WTC11 (cell line): ENCODE measurements at regions not wholly inside any gene's neighbourhood (a gene's known extent, or its start where the extent isn't known, plus 50 kb on each side); places are given as distances from the start of the nearest gene placed in this dataset.

Source experiments
- EMX1 ChIP-seq: fragments of 250-450 bp; sonication (Bioruptor Pico); IDR thresholded peaks from 2 replicates; pipeline ENCODE4 v1.8.0; 2021; ENCODE audit warnings: mild to moderate bottlenecking
- ESRRA ChIP-seq: sonication (generic); formaldehyde crosslinking; IDR thresholded peaks from 2 replicates; pipeline ENCODE4 v1.8.1; 2022; ENCODE audit warnings: mild to moderate bottlenecking, missing genetic modification reagents, borderline replicate concordance
- ZNF121 ChIP-seq: sonication (generic); formaldehyde crosslinking; IDR thresholded peaks from 2 replicates; pipeline ENCODE4 v1.8.0; 2023; ENCODE audit warnings: missing genetic modification reagents
- TF ChIP-seq, protein P1 (sequence below): fragments of 250-450 bp; sonication (Bioruptor Pico); conservative IDR thresholded peaks from 2 replicates; pipeline ENCODE4 v1.9.0; 2021; ENCODE audit warnings: mild to moderate bottlenecking
- TF ChIP-seq, protein P2 (sequence below): sonication (generic); formaldehyde crosslinking; IDR thresholded peaks from 2 replicates; pipeline ENCODE4 v1.8.1; 2023; ENCODE audit warnings: mild to moderate bottlenecking, missing genetic modification reagents
- TF ChIP-seq, protein P3 (sequence below): sonication (generic); formaldehyde crosslinking; IDR thresholded peaks from 2 replicates; pipeline ENCODE4 v1.8.0; 2022; ENCODE audit warnings: mild to moderate bottlenecking, missing genetic modification reagents
- TF ChIP-seq, protein P4 (sequence below): fragments of 200-600 bp; IDR thresholded peaks from 2 replicates; pipeline ENCODE4 v1.8.0; 2022; ENCODE audit warnings: antibody characterized with exemption
- TF ChIP-seq, protein P5 (sequence below): sonication (generic); formaldehyde crosslinking; IDR thresholded peaks from 2 replicates; pipeline ENCODE4 v1.8.0; 2022; ENCODE audit warnings: mild to moderate bottlenecking, missing genetic modification reagents
- TF ChIP-seq, protein P6 (sequence below): sonication (generic); formaldehyde crosslinking; IDR thresholded peaks from 2 replicates; pipeline ENCODE4 v1.8.1; 2022; ENCODE audit warnings: low read depth, mild to moderate bottlenecking, moderate library complexity, missing genetic modification reagents, borderline replicate concordance
- TF ChIP-seq, protein P7 (sequence below): sonication (generic); formaldehyde crosslinking; conservative IDR thresholded peaks from 2 replicates; pipeline ENCODE4 v1.8.1; 2022; ENCODE audit warnings: mild to moderate bottlenecking, missing genetic modification reagents

DNA sequence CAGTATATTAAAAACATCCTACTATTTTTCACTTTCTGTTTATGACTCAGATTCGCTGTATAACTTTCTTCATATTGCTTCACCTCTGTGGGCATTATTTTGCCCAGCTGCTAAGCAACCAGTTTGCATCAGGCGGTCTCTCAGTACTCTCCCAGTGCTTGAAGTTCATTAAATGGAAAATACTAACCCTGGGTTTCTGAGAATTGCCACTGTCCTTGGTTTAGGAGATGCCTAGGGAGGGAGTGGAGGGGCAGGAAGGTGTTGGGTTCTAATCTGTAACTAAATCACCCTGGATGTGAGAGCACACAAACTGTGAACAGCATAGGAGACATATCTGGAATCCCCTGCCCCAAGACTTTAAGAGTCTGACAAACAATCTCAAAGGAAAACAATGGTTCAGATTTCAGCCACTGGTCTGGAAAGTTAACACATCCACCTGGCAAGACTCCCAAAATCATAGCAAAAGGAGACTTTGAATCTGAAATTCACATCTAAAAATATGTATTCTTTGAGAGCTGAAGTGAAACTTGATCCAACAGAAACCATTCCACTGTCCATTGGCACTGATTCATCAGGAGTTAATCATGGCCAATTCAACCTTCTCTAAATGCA is 540.0 kb downstream of the SOX6 start:
- TF ChIP-seq, protein P1, sequence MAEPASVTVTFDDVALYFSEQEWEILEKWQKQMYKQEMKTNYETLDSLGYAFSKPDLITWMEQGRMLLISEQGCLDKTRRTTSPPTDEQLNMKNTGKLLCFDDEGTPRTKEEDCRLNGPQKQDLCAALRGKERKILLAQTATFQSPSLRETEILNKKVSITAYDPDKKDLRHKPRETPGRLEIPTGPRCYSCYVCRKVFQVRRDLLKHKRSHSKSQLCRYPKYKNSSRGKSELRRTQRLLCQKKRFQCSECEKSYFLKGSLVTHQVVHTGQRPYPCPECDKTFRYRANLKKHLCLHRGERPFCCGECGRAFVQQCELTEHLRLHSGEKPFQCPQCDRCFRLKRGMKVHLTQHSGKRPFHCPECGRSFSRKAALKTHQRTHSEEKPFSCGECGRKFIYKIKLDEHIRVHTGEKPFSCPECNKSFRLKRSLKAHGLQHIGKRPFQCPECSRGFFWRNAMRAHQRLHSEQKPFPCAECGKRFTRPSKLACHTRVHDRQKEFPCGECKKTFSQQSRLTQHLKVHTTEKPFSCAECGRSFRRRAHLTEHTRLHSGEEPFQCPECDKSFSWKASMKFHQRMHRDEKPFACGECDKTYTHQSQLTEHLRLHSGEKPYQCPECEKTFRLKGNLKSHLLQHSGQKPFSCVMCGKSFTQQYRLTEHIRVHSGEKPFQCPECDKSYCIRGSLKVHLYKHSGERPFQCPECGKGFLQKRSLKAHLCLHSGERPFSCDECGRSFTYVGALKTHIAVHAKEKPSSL (CRISPR knock-in tag), result no peak
- TF ChIP-seq, protein P2, sequence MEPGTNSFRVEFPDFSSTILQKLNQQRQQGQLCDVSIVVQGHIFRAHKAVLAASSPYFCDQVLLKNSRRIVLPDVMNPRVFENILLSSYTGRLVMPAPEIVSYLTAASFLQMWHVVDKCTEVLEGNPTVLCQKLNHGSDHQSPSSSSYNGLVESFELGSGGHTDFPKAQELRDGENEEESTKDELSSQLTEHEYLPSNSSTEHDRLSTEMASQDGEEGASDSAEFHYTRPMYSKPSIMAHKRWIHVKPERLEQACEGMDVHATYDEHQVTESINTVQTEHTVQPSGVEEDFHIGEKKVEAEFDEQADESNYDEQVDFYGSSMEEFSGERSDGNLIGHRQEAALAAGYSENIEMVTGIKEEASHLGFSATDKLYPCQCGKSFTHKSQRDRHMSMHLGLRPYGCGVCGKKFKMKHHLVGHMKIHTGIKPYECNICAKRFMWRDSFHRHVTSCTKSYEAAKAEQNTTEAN (CRISPR knock-in tag), result no peak
- TF ChIP-seq, protein P3, sequence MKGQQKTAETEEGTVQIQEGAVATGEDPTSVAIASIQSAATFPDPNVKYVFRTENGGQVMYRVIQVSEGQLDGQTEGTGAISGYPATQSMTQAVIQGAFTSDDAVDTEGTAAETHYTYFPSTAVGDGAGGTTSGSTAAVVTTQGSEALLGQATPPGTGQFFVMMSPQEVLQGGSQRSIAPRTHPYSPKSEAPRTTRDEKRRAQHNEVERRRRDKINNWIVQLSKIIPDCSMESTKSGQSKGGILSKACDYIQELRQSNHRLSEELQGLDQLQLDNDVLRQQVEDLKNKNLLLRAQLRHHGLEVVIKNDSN (CRISPR knock-in tag), result no peak
- TF ChIP-seq, protein P4, sequence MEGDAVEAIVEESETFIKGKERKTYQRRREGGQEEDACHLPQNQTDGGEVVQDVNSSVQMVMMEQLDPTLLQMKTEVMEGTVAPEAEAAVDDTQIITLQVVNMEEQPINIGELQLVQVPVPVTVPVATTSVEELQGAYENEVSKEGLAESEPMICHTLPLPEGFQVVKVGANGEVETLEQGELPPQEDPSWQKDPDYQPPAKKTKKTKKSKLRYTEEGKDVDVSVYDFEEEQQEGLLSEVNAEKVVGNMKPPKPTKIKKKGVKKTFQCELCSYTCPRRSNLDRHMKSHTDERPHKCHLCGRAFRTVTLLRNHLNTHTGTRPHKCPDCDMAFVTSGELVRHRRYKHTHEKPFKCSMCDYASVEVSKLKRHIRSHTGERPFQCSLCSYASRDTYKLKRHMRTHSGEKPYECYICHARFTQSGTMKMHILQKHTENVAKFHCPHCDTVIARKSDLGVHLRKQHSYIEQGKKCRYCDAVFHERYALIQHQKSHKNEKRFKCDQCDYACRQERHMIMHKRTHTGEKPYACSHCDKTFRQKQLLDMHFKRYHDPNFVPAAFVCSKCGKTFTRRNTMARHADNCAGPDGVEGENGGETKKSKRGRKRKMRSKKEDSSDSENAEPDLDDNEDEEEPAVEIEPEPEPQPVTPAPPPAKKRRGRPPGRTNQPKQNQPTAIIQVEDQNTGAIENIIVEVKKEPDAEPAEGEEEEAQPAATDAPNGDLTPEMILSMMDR, result no peak
- TF ChIP-seq, protein P5, sequence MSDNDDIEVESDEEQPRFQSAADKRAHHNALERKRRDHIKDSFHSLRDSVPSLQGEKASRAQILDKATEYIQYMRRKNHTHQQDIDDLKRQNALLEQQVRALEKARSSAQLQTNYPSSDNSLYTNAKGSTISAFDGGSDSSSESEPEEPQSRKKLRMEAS (CRISPR knock-in tag), result no peak
- TF ChIP-seq, protein P6, sequence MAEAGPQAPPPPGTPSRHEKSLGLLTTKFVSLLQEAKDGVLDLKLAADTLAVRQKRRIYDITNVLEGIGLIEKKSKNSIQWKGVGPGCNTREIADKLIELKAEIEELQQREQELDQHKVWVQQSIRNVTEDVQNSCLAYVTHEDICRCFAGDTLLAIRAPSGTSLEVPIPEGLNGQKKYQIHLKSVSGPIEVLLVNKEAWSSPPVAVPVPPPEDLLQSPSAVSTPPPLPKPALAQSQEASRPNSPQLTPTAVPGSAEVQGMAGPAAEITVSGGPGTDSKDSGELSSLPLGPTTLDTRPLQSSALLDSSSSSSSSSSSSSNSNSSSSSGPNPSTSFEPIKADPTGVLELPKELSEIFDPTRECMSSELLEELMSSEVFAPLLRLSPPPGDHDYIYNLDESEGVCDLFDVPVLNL, result no peak
- TF ChIP-seq EMX1 (CRISPR knock-in tag), result no peak
- TF ChIP-seq, protein P7, sequence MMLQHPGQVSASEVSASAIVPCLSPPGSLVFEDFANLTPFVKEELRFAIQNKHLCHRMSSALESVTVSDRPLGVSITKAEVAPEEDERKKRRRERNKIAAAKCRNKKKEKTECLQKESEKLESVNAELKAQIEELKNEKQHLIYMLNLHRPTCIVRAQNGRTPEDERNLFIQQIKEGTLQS, result no peak
- no peak for TF ChIP-seq ZNF121 (CRISPR knock-in tag)
- no peak for TF ChIP-seq ESRRA (CRISPR knock-in tag)
